Urothelium cell line (cell line): ENCODE measurements at regions not wholly inside any gene's neighbourhood (a gene's known extent, or its start where the extent isn't known, plus 50 kb on each side); places are given as distances from the start of the nearest gene placed in this dataset.
"Not testable (repeated sequence)": the region's sequence is repeated elsewhere in the genome, so short reads cannot be mapped to it uniquely, and the experiment has no call there.

ENCODE experiments used
- DNase-seq: peaks from one replicate; pipeline ENCODE4 v3.0.0; 2011; ENCODE audit warnings: low spot score, mixed read lengths
- FAIRE-seq: peaks from 2 replicates; lab custom pipeline; 2011; peaks lifted over from hg19 to GRCh38; lab: Jason Lieb, UNC

GRCh38 chr2:91809391-91809790 is 3061.8 kb upstream of the TEKT4 start:
- not testable (repeated sequence) for FAIRE-seq

GRCh38 chr2:91839904-91840868 is 3031.0 kb upstream of the TEKT4 start:
- DNase-seq (no peak), FAIRE-seq (no peak)

More at GRCh38 chr2:91809391-91809790, 3061.8 kb upstream of the TEKT4 start:
- DNase-seq = not testable (repeated sequence)

GRCh38 chr2:91842264-91842663 is 3029.0 kb upstream of the TEKT4 start:
- FAIRE-seq, DNase-seq: not testable (repeated sequence)

- FAIRE-seq, DNase-seq: not testable (repeated sequence)
These were observed 3028.3 kb upstream of the TEKT4 start for GRCh38 chr2:91842913-91843312.

GRCh38 chr2:91843723-91844450 is 3027.3 kb upstream of the TEKT4 start:
- not testable (repeated sequence) for FAIRE-seq, DNase-seq

GRCh38 chr2:91844451-91844825 is 3026.8 kb upstream of the TEKT4 start:
- FAIRE-seq, DNase-seq: not testable (repeated sequence)

- not testable (repeated sequence) for FAIRE-seq
These were observed 3024.8 kb upstream of the TEKT4 start for GRCh38 chr2:91846388-91846787.

GRCh38 chr2:91851689-91852420 is 3019.4 kb upstream of the TEKT4 start:
- FAIRE-seq = not testable (repeated sequence)

More at GRCh38 chr2:91846388-91846787, 3024.8 kb upstream of the TEKT4 start:
- DNase-seq = not testable (repeated sequence)

GRCh38 chr2:91856971-91857370 is 3014.3 kb upstream of the TEKT4 start:
- not testable (repeated sequence) for FAIRE-seq, DNase-seq

More at GRCh38 chr2:91851689-91852420, 3019.4 kb upstream of the TEKT4 start:
- DNase-seq = not testable (repeated sequence)

- FAIRE-seq, DNase-seq: not testable (repeated sequence)
These were observed 3013.5 kb upstream of the TEKT4 start for GRCh38 chr2:91857711-91858110.

GRCh38 chr2:91871716-91872115 is 2999.5 kb upstream of the TEKT4 start:
- FAIRE-seq, DNase-seq: not testable (repeated sequence)

GRCh38 chr2:91873416-91873815 is 2997.8 kb upstream of the TEKT4 start:
- not testable (repeated sequence) for DNase-seq, FAIRE-seq

- DNase-seq, FAIRE-seq: not testable (repeated sequence)
These were observed 2993.5 kb upstream of the TEKT4 start for GRCh38 chr2:91877658-91878210.

GRCh38 chr2:91895091-91895490 is 2976.1 kb upstream of the TEKT4 start:
- FAIRE-seq = not testable (repeated sequence)

GRCh38 chr2:91917602-91918001 is 2953.6 kb upstream of the TEKT4 start:
- not testable (repeated sequence) for FAIRE-seq, DNase-seq

More at GRCh38 chr2:91895091-91895490, 2976.1 kb upstream of the TEKT4 start:
- not testable (repeated sequence) for DNase-seq
